H9 (cell line): ENCODE measurements at regions not wholly inside any gene's neighbourhood (a gene's known extent, or its start where the extent isn't known, plus 50 kb on each side); places are given as distances from the start of the nearest gene placed in this dataset.

Source experiments
- DNase-seq: peaks from one replicate; pipeline ENCODE4 v3.0.0-alpha.2; 2017
- H2AFZ ChIP-seq: one replicate; pipeline ENCODE4 v1.6.1; 2013; ENCODE audit warnings: mild to moderate bottlenecking, low read length, control low read depth, moderate library complexity
- H2AK5ac ChIP-seq: 2 replicates; pipeline ENCODE4 v1.6.1; 2013; ENCODE audit warnings: low read length, control low read depth, mixed read lengths; ENCODE audit not compliant: insufficient read length
- H2BK120ac ChIP-seq: one replicate; pipeline ENCODE4 v1.6.1; 2013; ENCODE audit warnings: low read depth, mild to moderate bottlenecking, low read length, control low read depth, inconsistent platforms; ENCODE audit not compliant: poor library complexity, severe bottlenecking
- H2BK12ac ChIP-seq: 2 replicates; pipeline ENCODE4 v1.6.1; 2013; ENCODE audit warnings: low read length, control low read depth, mixed read lengths, low read depth; ENCODE audit not compliant: insufficient read length
- H2BK15ac ChIP-seq: 2 replicates; pipeline ENCODE4 v1.6.1; 2013; ENCODE audit warnings: low read depth, low read length, control low read depth
- H2BK20ac ChIP-seq: one replicate; pipeline ENCODE4 v1.6.1; 2013; ENCODE audit warnings: low read depth, mild to moderate bottlenecking, low read length, control low read depth, inconsistent platforms; ENCODE audit not compliant: poor library complexity, severe bottlenecking
- H2BK5ac ChIP-seq: 2 replicates; pipeline ENCODE4 v1.6.1; 2013; ENCODE audit warnings: low read length, control low read depth, mixed read lengths; ENCODE audit not compliant: insufficient read length
- H3K14ac ChIP-seq: 2 replicates; pipeline ENCODE4 v1.6.1; 2013; ENCODE audit warnings: low read length, control low read depth; ENCODE audit not compliant: insufficient read depth
- H3K18ac ChIP-seq: 2 replicates; pipeline ENCODE4 v1.6.1; 2013; ENCODE audit warnings: low read depth, mild to moderate bottlenecking, mixed read lengths, low read length, control low read depth; ENCODE audit not compliant: insufficient read length
- H3K23ac ChIP-seq: 2 replicates; pipeline ENCODE4 v1.6.1; 2013; ENCODE audit warnings: low read length, control low read depth, mixed read lengths, low read depth; ENCODE audit not compliant: insufficient read length
- H3K23me2 ChIP-seq: 2 replicates; pipeline ENCODE4 v1.6.1; 2013; ENCODE audit warnings: low read depth, mild to moderate bottlenecking, mixed read lengths, low read length, control low read depth; ENCODE audit not compliant: insufficient read length, poor library complexity, severe bottlenecking
- H3K27ac ChIP-seq: 2 replicates; pipeline ENCODE4 v1.5.1; 2013; ENCODE audit warnings: low read length, control low read depth, mixed read lengths, low read depth; ENCODE audit not compliant: insufficient read length
- H3K27me3 ChIP-seq: 2 replicates; pipeline ENCODE4 v1.6.1; 2013; ENCODE audit warnings: low read length, control low read depth, inconsistent platforms; ENCODE audit not compliant: insufficient read depth
- H3K4ac ChIP-seq: 2 replicates; pipeline ENCODE4 v1.6.1; 2013; ENCODE audit warnings: low read depth, mild to moderate bottlenecking, control low read depth, inconsistent platforms, low read length, moderate library complexity
- H3K4me1 ChIP-seq: 2 replicates; pipeline ENCODE4 v1.6.1; 2013; ENCODE audit warnings: low read length, control low read depth, inconsistent platforms; ENCODE audit not compliant: insufficient read depth
- H3K4me2 ChIP-seq: 2 replicates; pipeline ENCODE4 v1.6.1; 2013; ENCODE audit warnings: low read length, control low read depth, mixed read lengths; ENCODE audit not compliant: insufficient read length, insufficient read depth
- H3K56ac ChIP-seq: 2 replicates; pipeline ENCODE4 v1.6.1; 2013; ENCODE audit warnings: low read depth, mild to moderate bottlenecking, mixed read lengths, low read length, control low read depth; ENCODE audit not compliant: insufficient read length
- H3K79me1 ChIP-seq: 2 replicates; pipeline ENCODE4 v1.6.1; 2013; ENCODE audit warnings: low read depth, mild to moderate bottlenecking, moderate library complexity, low read length, control low read depth, inconsistent platforms; ENCODE audit not compliant: insufficient read depth, poor library complexity, severe bottlenecking
- H3K79me2 ChIP-seq: 2 replicates; pipeline ENCODE4 v1.6.1; 2013; ENCODE audit warnings: low read length, control low read depth, inconsistent platforms; ENCODE audit not compliant: insufficient read depth
- H3K9ac ChIP-seq: 2 replicates; pipeline ENCODE4 v1.6.1; 2013; ENCODE audit warnings: low read length, control low read depth, mixed read lengths; ENCODE audit not compliant: insufficient read length; ENCODE audit errors: extremely low read depth
- H3K9me3 ChIP-seq: one replicate; pipeline ENCODE4 v1.6.1; 2013; ENCODE audit warnings: low read depth, low read length, inconsistent platforms; ENCODE audit not compliant: control insufficient read depth
- H3T11ph ChIP-seq: one replicate; pipeline ENCODE4 v1.6.1; 2013; ENCODE audit warnings: mild to moderate bottlenecking, low read length, control low read depth, inconsistent platforms
- H4K20me1 ChIP-seq: one replicate; pipeline ENCODE4 v1.6.1; 2013; ENCODE audit not compliant: control insufficient read depth, insufficient read length, insufficient read depth
- H4K5ac ChIP-seq: 2 replicates; pipeline ENCODE4 v1.6.1; 2013; ENCODE audit warnings: low read depth, mild to moderate bottlenecking, mixed read lengths, low read length, control low read depth; ENCODE audit not compliant: insufficient read length
- H4K8ac ChIP-seq: replicated peaks from 2 replicates; pipeline ENCODE4 v1.6.1; 2013; ENCODE audit warnings: low read length, control low read depth, mixed read lengths, low read depth; ENCODE audit not compliant: insufficient read length
- H4K91ac ChIP-seq: 2 replicates; pipeline ENCODE4 v1.6.1; 2013; ENCODE audit warnings: low read depth, mild to moderate bottlenecking, moderate library complexity, mixed read lengths, low read length, control low read depth; ENCODE audit not compliant: insufficient read length
- H3K27ac Mint-ChIP-seq, 3 experiments: 2 replicates in 2 of 3; 3 replicates in 1 of 3; pipeline ENCODE4 v1.8.0; 2020 to 2021; ENCODE audit warnings: mixed read lengths in 3 of 3, mild to moderate bottlenecking in 1 of 3, moderate library complexity in 1 of 3
- H3K27me3 Mint-ChIP-seq: 2 replicates; pipeline ENCODE4 v1.8.0; 2021; ENCODE audit warnings: low read depth, mild to moderate bottlenecking, moderate library complexity, mixed read lengths
- H3K36me3 Mint-ChIP-seq, 3 experiments: 2 replicates in 2 of 3; 3 replicates in 1 of 3; pipeline ENCODE4 v1.8.0; 2020 to 2021; ENCODE audit warnings: low read depth in 3 of 3, mixed read lengths in 3 of 3; ENCODE audit not compliant: insufficient read depth in 1 of 3
- H3K4me1 Mint-ChIP-seq, 2 experiments: 2 replicates each; pipeline ENCODE4 v1.8.0; 2020; ENCODE audit warnings: mixed read lengths in 2 of 2
- H3K4me3 Mint-ChIP-seq, 2 experiments: 2 replicates in 1 of 2; 3 replicates in 1 of 2; pipeline ENCODE4 v1.8.0; 2020 to 2021; ENCODE audit warnings: mild to moderate bottlenecking in 2 of 2, mixed read lengths in 2 of 2, moderate library complexity in 1 of 2
- H3K9me3 Mint-ChIP-seq, 2 experiments: 2 replicates in 1 of 2; 3 replicates in 1 of 2; pipeline ENCODE4 v1.8.0; 2020; ENCODE audit warnings: mild to moderate bottlenecking in 2 of 2, mixed read lengths in 2 of 2, moderate library complexity in 1 of 2
- WGBS: extraction: QIAGEN DNeasy Blood & Tissue Kit; methylation state at CpG from one replicate; pipeline ENCODE4 v1.1.7; 2013; ENCODE audit warnings: missing lambda C conversion rate, low lambda C conversion rate, mixed read lengths; ENCODE audit not compliant: insufficient read length; ENCODE audit errors: extremely low coverage; 5-methylcytosine and 5-hydroxymethylcytosine counted together
- TF ChIP-seq, protein P1 (sequence below): fragments of 200-600 bp; sonication (generic); conservative IDR thresholded peaks from 3 replicates; pipeline ENCODE4 v1.8.0; 2021; ENCODE audit warnings: antibody characterized with exemption, mild to moderate bottlenecking

DNA sequence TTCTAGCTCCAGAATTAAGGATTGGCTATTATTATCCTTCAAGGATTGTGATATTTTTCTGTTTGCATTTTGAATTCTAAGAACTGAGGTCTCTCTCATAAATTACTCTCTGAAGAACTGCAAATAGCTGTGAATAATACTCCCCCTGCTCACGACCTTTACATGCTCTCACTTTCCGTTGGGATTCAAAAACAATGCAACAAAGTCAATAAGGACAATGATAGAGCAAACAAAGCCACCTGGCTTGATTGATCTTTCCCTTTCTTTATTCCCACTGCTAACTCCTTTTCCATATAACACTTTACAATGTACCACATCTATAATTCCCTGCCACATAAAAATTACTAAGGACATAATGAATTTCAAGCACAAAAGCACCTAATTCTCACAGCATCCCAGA is 523.0 kb upstream of the CA10 start:
- no peak overlapping the region for H2AFZ ChIP-seq
- no peak overlapping the region for H3K18ac ChIP-seq
- H3K27ac ChIP-seq, result no peak overlapping the region
- no peak overlapping the region for H4K91ac ChIP-seq
- H2BK120ac ChIP-seq, result no peak overlapping the region
- Mint-ChIP-seq H3K4me3 (no peak overlapping the region), H3K36me3 (peaks cover 0 to 10% (median 6%) of the 10 kb centered on the region in 3 experiments; a peak in 3 of 7 replicates), H3K27me3 (no peaks in the 10 kb centered on the region), H3K4me1 (peaks cover 4% of the 10 kb centered on the region in 2 experiments), H3K9me3 (peaks cover 14 to 21% of the 10 kb centered on the region in 2 experiments), H3K27ac (no peak overlapping the region)
- no peak overlapping the region for H2BK5ac ChIP-seq
- no peak overlapping the region for H4K8ac ChIP-seq
- H3K23ac ChIP-seq, result no peak overlapping the region
- no peak overlapping the region for H3K56ac ChIP-seq
- H4K5ac ChIP-seq, result no peak overlapping the region
- no peak overlapping the region for H3T11ph ChIP-seq
- no peak overlapping the region for H3K9ac ChIP-seq
- H3K4me2 ChIP-seq, result no peak overlapping the region
- no CpG with 5 or more reads among the region's 2 CpGs for WGBS
- H2BK20ac ChIP-seq, result no peak overlapping the region
- H3K4ac ChIP-seq, result no peak overlapping the region
- H2BK15ac ChIP-seq, result no peak overlapping the region
- no peaks in the 10 kb centered on the region for H4K20me1 ChIP-seq
- H3K4me1 ChIP-seq, result no peaks in the 10 kb centered on the region
- no peaks in the 10 kb centered on the region for H3K27me3 ChIP-seq
- H3K23me2 ChIP-seq, result no peaks in the 10 kb centered on the region
- H3K79me1 ChIP-seq, result no peaks in the 10 kb centered on the region
- H3K14ac ChIP-seq, result no peak overlapping the region
- DNase-seq, result no peak
- no peak overlapping the region for H2BK12ac ChIP-seq
- no peak overlapping the region for H2AK5ac ChIP-seq
- TF ChIP-seq, protein P1, sequence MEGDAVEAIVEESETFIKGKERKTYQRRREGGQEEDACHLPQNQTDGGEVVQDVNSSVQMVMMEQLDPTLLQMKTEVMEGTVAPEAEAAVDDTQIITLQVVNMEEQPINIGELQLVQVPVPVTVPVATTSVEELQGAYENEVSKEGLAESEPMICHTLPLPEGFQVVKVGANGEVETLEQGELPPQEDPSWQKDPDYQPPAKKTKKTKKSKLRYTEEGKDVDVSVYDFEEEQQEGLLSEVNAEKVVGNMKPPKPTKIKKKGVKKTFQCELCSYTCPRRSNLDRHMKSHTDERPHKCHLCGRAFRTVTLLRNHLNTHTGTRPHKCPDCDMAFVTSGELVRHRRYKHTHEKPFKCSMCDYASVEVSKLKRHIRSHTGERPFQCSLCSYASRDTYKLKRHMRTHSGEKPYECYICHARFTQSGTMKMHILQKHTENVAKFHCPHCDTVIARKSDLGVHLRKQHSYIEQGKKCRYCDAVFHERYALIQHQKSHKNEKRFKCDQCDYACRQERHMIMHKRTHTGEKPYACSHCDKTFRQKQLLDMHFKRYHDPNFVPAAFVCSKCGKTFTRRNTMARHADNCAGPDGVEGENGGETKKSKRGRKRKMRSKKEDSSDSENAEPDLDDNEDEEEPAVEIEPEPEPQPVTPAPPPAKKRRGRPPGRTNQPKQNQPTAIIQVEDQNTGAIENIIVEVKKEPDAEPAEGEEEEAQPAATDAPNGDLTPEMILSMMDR, result no peak
- no peaks in the 10 kb centered on the region for H3K9me3 ChIP-seq
- H3K79me2 ChIP-seq, result no peaks in the 10 kb centered on the region
